Neural progenitor cell (in vitro differentiated cells): ENCODE measurements at regions not wholly inside any gene's neighbourhood (a gene's known extent, or its start where the extent isn't known, plus 50 kb on each side); places are given as distances from the start of the nearest gene placed in this dataset.

Experiments
- EZH2 ChIP-seq: fragments of 200-600 bp; sonication (generic); IDR thresholded peaks from 2 replicates; pipeline ENCODE4 v1.6.1; 2017; ENCODE audit warnings: antibody characterized with exemption, mild to moderate bottlenecking, moderate library complexity
- EZH2phosphoT487 ChIP-seq: fragments of 200-600 bp; sonication (generic); IDR thresholded peaks from 2 replicates; pipeline ENCODE4 v1.6.1; 2017; ENCODE audit warnings: antibody characterized with exemption
- TF ChIP-seq, protein P1 (sequence below): fragments of 200-600 bp; sonication (generic); IDR thresholded peaks from 2 replicates; pipeline ENCODE4 v1.5.1; 2017; ENCODE audit warnings: antibody characterized with exemption, mild to moderate bottlenecking

- no peak for TF ChIP-seq EZH2
- TF ChIP-seq, protein P1, sequence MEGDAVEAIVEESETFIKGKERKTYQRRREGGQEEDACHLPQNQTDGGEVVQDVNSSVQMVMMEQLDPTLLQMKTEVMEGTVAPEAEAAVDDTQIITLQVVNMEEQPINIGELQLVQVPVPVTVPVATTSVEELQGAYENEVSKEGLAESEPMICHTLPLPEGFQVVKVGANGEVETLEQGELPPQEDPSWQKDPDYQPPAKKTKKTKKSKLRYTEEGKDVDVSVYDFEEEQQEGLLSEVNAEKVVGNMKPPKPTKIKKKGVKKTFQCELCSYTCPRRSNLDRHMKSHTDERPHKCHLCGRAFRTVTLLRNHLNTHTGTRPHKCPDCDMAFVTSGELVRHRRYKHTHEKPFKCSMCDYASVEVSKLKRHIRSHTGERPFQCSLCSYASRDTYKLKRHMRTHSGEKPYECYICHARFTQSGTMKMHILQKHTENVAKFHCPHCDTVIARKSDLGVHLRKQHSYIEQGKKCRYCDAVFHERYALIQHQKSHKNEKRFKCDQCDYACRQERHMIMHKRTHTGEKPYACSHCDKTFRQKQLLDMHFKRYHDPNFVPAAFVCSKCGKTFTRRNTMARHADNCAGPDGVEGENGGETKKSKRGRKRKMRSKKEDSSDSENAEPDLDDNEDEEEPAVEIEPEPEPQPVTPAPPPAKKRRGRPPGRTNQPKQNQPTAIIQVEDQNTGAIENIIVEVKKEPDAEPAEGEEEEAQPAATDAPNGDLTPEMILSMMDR, result no peak
- TF ChIP-seq EZH2phosphoT487, result no peak
These were observed 87.8 kb downstream of the RCN1 start for GRCh38 chr11:32178692-32179091.
